ENCODE measurements at regions not wholly inside any gene's neighbourhood (a gene's known extent, or its start where the extent isn't known, plus 50 kb on each side); places are given as distances from the start of the nearest gene placed in this dataset.

GRCh38 chr2:162912787-162913186, 74.2 kb upstream of the KCNH7 start:
- no peak overlapping the region for H3K27ac ChIP-seq (ENCODE audit: extremely low read depth, low read depth, low read length)
- no peaks in the 10 kb centered on the region for H3K4me1 ChIP-seq (replicated peaks in 1 of 2; ENCODE audit: control insufficient read depth in 2 of 2, insufficient read depth in 2 of 2, low read length in 2 of 2)
- in situ Hi-C loops (cut with MboI) (no loop called here), intact Hi-C loops (cut with micrococcal nuclease) (no loop called here)
- no peaks in the 10 kb centered on the region for H3K27me3 ChIP-seq (ENCODE audit: control insufficient read depth in 2 of 2, insufficient read depth in 2 of 2, low read length in 2 of 2)
- CTCF ChIA-PET (ENCODE audit: low intra/inter-chr PET ratio), result no interaction called here
- DNase-seq (ENCODE audit: extremely low read depth in 1 of 4, low spot score in 3 of 4), result no peak
- H3K36me3 ChIP-seq (ENCODE audit: control insufficient read depth, insufficient read depth, low read length), result no peaks in the 10 kb centered on the region
- H3K4me3 ChIP-seq, result no peak overlapping the region
- FAIRE-seq, result no peak
- H3K9me3 ChIP-seq (replicated peaks; ENCODE audit: control insufficient read depth, insufficient read depth, low read depth, low read length), result no peaks in the 10 kb centered on the region
- no peaks in the 10 kb centered on the region for H3K9me1 ChIP-seq (ENCODE audit: control insufficient read depth, insufficient read depth, low read length)
- WGBS (ENCODE audit: insufficient coverage, low coverage, missing lambda C conversion rate), result 0% methylated on average over 2 of the region's 2 CpGs
- no peak overlapping the region for H3K4me2 ChIP-seq (ENCODE audit: insufficient read depth, low read length)
- H3K79me2 ChIP-seq (ENCODE audit: control insufficient read depth, insufficient read depth, low read length), result no peaks in the 10 kb centered on the region
- no TSS peak for BruUV-seq (replicated peaks)
- TF ChIP-seq PATZ1 (CRISPR knock-in tag; IDR thresholded peaks at IDR 0.05; ENCODE audit: borderline replicate concordance) (no peak), SAP30 (IDR thresholded peaks at IDR 0.05; ENCODE audit: borderline replicate concordance, insufficient read depth, low read depth, low read length, poor library complexity, severe bottlenecking) (no peak), MAFF (IDR thresholded peaks at IDR 0.05; ENCODE audit: low read length) (peak; percentile 74), C11orf30 (IDR thresholded peaks at IDR 0.05; ENCODE audit: low read depth) (peak; percentile 52; the same call in 1 of the 2 replicates), STAG1 (CRISPR knock-in tag; IDR thresholded peaks at IDR 0.05; ENCODE audit: borderline replicate concordance) (no peak), ZNF316 (IDR thresholded peaks at IDR 0.05) (peak; percentile 58; the same call in 1 of the 2 replicates), HDAC3 (IDR thresholded peaks at IDR 0.05; ENCODE audit: borderline replicate concordance, partially characterized antibody) (no peak), AFF1 (IDR thresholded peaks at IDR 0.05; ENCODE audit: low read depth in 1 of 2, partially characterized antibody in 2 of 2) (no peak), MAFG (tag; conservative IDR thresholded peaks at IDR 0.05) (0 out of 2 replicates have a peak, but pooled peaks have one; percentile 61), RBM14 (IDR thresholded peaks at IDR 0.05; ENCODE audit: borderline replicate concordance, insufficient read depth, low read depth, low read length) (no peak), BRD4 (IDR thresholded peaks at IDR 0.05) (no peak), NR2F6 (CRISPR knock-in tag; IDR thresholded peaks at IDR 0.05) (no peak), MAFK (IDR thresholded peaks at IDR 0.05; ENCODE audit: low read length) (peak; percentile 76), POLR2B (IDR thresholded peaks at IDR 0.05; ENCODE audit: low read depth, partially characterized antibody) (no peak), ELF1 (tag; IDR thresholded peaks at IDR 0.05) (no peak), SAFB (IDR thresholded peaks at IDR 0.05; ENCODE audit: borderline replicate concordance, low read depth, low read length) (no peak)
- no peak overlapping the region for H2AFZ ChIP-seq (ENCODE audit: low read depth, low read length)
- H4K20me1 ChIP-seq (replicated peaks; ENCODE audit: control insufficient read depth, insufficient read depth, low read length), result no peaks in the 10 kb centered on the region
- POLR2A ChIA-PET, result no interaction called here
- H3K9ac ChIP-seq (ENCODE audit: insufficient read depth in 1 of 2, low read depth in 2 of 2, low read length in 2 of 2), result no peak overlapping the region
- no peak for ATAC-seq
